Tibial nerve (tissue), 4 donors: ENCODE measurements at regions not wholly inside any gene's neighbourhood (a gene's known extent, or its start where the extent isn't known, plus 50 kb on each side); places are given as distances from the start of the nearest gene placed in this dataset.

Experiments
- DNase-seq, 2 donors: peaks; one replicate each; pipeline ENCODE4 v3.0.0-alpha.2; 2019; ENCODE audit warnings: low spot score in 2 of 2
- H3K27ac ChIP-seq, 4 donors: fragments of 200-600 bp; sonication (generic) in 3 of 4; one replicate each; pipeline ENCODE4 v1.5.1; 2017 to 2019; ENCODE audit warnings: mild to moderate bottlenecking in 1 of 4
- H3K27me3 ChIP-seq, 2 donors: fragments of 200-600 bp; sonication (generic) in 1 of 2; one replicate each; pipeline versions ENCODE4 v1.5.1 to v1.6.0; 2017 to 2019
- H3K36me3 ChIP-seq, 3 donors: fragments of 200-600 bp; sonication (generic); one replicate each; pipeline ENCODE4 v1.5.1; 2018 to 2019
- H3K4me1 ChIP-seq, 4 donors: fragments of 200-600 bp; sonication (generic) in 3 of 4; one replicate each; pipeline ENCODE4 v1.5.1; 2017 to 2019
- H3K4me3 ChIP-seq, 4 donors: fragments of 200-600 bp; sonication (generic) in 3 of 4; one replicate each; pipeline ENCODE4 v1.5.1; 2017 to 2019; ENCODE audit warnings: mild to moderate bottlenecking in 1 of 4, moderate library complexity in 1 of 4
- H3K9me3 ChIP-seq, 4 donors: fragments of 200-600 bp; sonication (generic) in 3 of 4; one replicate each; pipeline ENCODE4 v1.5.1; 2017 to 2019
- EP300 ChIP-seq, 2 donors: sonication (generic); formaldehyde crosslinking; IDR thresholded peaks; one replicate each; pipeline ENCODE4 v1.6.1; 2017; ENCODE audit warnings: antibody characterized with exemption in 2 of 2, mild to moderate bottlenecking in 1 of 2
- POLR2A ChIP-seq, 2 donors: fragments of 450-650 bp; IDR thresholded peaks; one replicate each; pipeline ENCODE4 v1.6.1; 2017; ENCODE audit warnings: antibody characterized with exemption in 2 of 2, mild to moderate bottlenecking in 2 of 2, moderate library complexity in 2 of 2
- WGBS, 2 donors: methylation state at CpG; one replicate each; pipeline ENCODE4 v1.1.5; 2018; 5-methylcytosine and 5-hydroxymethylcytosine counted together
- TF ChIP-seq, protein P1 (sequence below), 5 experiments: fragments of 200-600 bp in 3 of 5; fragments of 450-650 bp in 2 of 5; sonication (generic) in 3 of 5; IDR thresholded peaks; one replicate each; pipeline ENCODE4 v1.5.1; 2016 to 2019; ENCODE audit warnings: antibody characterized with exemption in 5 of 5, mild to moderate bottlenecking in 3 of 5, moderate library complexity in 2 of 5

DNA sequence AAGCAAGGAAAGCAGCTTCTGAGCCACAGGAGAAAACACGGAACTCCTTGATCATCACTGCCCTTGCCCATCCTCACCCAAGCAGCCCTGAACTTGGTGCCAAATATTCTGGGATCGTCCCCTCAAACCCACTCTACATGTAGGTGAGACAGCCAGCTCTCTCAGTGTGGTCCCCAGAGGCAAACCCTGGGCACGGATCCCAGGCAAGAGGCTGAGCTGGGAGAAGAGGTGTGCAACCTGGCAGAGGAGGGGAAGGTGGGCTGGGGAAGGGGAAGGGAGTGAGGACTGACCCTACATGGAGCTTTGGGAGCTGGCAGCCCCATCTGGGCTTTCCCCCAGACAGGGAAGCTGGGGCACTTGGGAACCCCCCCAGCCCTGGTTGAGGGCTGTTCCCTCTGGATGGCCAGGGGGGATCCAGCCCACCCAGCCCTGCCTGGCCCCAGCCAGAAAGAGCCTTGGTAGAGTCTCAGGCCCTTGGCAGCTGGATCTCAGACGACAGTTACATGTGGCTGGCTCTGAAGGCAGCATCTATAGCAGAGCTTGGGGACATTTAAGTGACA lies 186.2 kb upstream of the CST7 start:
- DNase-seq: no peak
- H3K4me3 ChIP-seq: no peak overlapping the region
- H3K27ac ChIP-seq: no peak overlapping the region
- WGBS, 2 donors: 70 to 97% methylated on average over 3 to 4 of the region's 4 CpGs
- H3K36me3 ChIP-seq: no peaks in the 10 kb centered on the region
- no peak for TF ChIP-seq POLR2A (IDR thresholded peaks at IDR 0.05)
- H3K4me1 ChIP-seq: no peaks in the 10 kb centered on the region
- no peaks in the 10 kb centered on the region for H3K27me3 ChIP-seq
- peaks cover 0 to 17% (median 2%) of the 10 kb centered on the region in 4 donors for H3K9me3 ChIP-seq

DNA sequence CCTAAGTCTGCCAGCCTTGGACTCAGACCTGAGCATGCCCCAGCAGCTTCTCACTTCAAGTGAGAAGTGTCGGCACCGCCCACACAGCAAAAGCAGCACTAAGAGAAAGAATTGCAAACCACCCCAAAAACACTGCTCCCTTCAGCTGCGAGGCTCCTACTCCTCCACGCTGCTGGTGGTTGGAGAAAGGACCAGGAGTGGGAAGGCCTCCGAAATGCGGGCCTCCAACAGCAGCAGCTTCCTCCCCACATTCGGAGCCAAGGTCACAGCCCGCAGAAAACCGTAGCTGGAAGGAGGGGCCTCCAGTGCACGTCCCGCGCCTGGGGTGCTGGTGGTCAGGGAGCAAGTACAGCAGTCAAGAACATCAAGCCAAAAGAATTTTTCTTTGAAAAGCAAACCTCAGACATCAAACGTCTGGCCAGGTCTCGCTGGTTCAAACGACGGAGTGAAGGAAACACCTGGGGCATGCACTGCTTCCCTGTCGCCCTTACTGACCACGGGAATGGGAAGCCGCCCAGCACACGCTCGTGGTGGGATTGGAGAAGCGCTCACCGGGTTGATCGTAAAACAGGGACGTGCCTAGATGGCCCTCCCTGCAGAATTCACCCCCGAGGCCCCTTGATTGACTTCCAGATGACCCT lies 185.6 kb upstream of the CST7 start:
- Histone ChIP-seq H3K9me3 (peaks cover 0 to 17% (median 2%) of the 10 kb centered on the region in 4 donors), H3K4me1 (no peaks in the 10 kb centered on the region), H3K36me3 (no peaks in the 10 kb centered on the region), H3K4me3 (no peak overlapping the region), H3K27me3 (no peaks in the 10 kb centered on the region), H3K27ac (no peak overlapping the region)
- TF ChIP-seq POLR2A (IDR thresholded peaks at IDR 0.05): no peak
- TF ChIP-seq, protein P1, sequence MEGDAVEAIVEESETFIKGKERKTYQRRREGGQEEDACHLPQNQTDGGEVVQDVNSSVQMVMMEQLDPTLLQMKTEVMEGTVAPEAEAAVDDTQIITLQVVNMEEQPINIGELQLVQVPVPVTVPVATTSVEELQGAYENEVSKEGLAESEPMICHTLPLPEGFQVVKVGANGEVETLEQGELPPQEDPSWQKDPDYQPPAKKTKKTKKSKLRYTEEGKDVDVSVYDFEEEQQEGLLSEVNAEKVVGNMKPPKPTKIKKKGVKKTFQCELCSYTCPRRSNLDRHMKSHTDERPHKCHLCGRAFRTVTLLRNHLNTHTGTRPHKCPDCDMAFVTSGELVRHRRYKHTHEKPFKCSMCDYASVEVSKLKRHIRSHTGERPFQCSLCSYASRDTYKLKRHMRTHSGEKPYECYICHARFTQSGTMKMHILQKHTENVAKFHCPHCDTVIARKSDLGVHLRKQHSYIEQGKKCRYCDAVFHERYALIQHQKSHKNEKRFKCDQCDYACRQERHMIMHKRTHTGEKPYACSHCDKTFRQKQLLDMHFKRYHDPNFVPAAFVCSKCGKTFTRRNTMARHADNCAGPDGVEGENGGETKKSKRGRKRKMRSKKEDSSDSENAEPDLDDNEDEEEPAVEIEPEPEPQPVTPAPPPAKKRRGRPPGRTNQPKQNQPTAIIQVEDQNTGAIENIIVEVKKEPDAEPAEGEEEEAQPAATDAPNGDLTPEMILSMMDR (IDR thresholded peaks at IDR 0.05): no peak
- no peak for TF ChIP-seq EP300 (IDR thresholded peaks at IDR 0.05)
- WGBS, 2 donors: 48 to 62% methylated on average over 23 to 26 of the region's 26 CpGs
- DNase-seq: no peak

DNA sequence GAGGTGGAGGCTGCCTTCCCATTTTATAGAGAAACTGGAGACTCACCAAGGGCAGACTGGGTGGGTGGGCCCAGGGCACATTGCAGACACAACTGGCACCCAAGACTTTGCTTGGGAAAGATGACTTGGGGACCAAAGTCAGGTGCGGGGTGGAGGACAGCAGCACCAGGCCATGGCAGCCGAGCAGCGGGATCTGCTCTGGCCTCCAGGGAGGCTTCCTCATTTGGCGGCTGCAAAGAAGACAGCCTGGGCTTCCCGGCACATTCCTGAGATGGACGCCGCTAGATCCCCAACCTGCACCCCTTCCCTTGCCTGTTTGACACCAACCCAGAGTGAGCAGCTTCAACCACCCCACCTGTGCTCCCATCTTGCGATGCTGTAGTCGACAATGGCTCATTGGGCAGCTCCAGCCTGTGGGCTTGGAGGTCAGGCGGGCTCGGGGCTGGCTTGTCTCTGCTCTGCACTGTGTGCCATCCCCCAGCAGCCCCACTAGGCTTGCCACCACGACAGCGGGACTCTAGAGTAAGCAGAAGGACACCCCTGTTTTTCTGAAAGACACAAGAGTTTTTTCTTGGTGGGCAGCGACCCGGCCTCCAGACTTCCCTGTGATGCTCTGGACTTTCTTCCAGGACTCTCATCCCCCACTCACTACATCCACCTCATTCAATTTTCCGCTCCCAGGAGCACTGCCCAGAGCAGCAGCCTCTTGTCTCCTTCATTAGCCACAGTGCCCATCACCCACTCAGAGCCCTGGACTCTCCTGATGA lies 184.9 kb upstream of the CST7 start:
- H3K27ac ChIP-seq: no peak overlapping the region
- peaks cover 0 to 17% (median 2%) of the 10 kb centered on the region in 4 donors for H3K9me3 ChIP-seq
- DNase-seq: no peak
- WGBS, 2 donors: 94 to 95% methylated on average over 12 to 16 of the region's 16 CpGs
- H3K27me3 ChIP-seq: no peaks in the 10 kb centered on the region
- no peaks in the 10 kb centered on the region for H3K36me3 ChIP-seq
- TF ChIP-seq, protein P1 (IDR thresholded peaks at IDR 0.05): no peak
- no peak for TF ChIP-seq POLR2A (IDR thresholded peaks at IDR 0.05)
- TF ChIP-seq EP300 (IDR thresholded peaks at IDR 0.05): no peak
- H3K4me3 ChIP-seq: no peak overlapping the region
- no peaks in the 10 kb centered on the region for H3K4me1 ChIP-seq

DNA sequence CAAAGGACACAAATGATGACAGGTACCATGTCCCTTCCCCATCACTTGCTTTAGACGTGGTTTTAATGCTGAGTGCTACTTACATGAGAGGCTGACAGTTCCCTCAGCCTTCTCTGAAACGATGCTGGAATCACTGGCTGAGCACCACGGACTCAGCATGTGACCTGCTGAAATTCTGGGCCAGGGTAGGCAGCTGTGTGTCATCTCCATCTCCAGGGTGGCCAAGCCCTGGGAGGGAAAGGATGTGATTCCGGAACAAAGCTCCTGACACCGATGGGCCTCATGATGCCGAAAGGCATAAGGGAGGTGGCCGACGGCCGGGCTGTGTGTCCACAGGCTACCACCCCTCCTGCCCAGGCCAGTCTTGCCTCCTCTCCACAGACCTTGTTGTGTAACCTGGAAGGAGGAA lies 184.3 kb upstream of the CST7 start:
- no peaks in the 10 kb centered on the region for H3K36me3 ChIP-seq
- H3K4me1 ChIP-seq: no peaks in the 10 kb centered on the region
- DNase-seq: no peak
- peaks cover 0 to 17% (median 2%) of the 10 kb centered on the region in 4 donors for H3K9me3 ChIP-seq
- TF ChIP-seq, protein P1 (IDR thresholded peaks at IDR 0.05): no peak
- TF ChIP-seq EP300 (IDR thresholded peaks at IDR 0.05) (no peak), POLR2A (IDR thresholded peaks at IDR 0.05) (no peak)
- H3K27me3 ChIP-seq: no peaks in the 10 kb centered on the region
- WGBS, 2 donors: 84 to 88% methylated on average over 9 of the region's 9 CpGs
- no peak overlapping the region for H3K4me3 ChIP-seq
- H3K27ac ChIP-seq: no peak overlapping the region

DNA sequence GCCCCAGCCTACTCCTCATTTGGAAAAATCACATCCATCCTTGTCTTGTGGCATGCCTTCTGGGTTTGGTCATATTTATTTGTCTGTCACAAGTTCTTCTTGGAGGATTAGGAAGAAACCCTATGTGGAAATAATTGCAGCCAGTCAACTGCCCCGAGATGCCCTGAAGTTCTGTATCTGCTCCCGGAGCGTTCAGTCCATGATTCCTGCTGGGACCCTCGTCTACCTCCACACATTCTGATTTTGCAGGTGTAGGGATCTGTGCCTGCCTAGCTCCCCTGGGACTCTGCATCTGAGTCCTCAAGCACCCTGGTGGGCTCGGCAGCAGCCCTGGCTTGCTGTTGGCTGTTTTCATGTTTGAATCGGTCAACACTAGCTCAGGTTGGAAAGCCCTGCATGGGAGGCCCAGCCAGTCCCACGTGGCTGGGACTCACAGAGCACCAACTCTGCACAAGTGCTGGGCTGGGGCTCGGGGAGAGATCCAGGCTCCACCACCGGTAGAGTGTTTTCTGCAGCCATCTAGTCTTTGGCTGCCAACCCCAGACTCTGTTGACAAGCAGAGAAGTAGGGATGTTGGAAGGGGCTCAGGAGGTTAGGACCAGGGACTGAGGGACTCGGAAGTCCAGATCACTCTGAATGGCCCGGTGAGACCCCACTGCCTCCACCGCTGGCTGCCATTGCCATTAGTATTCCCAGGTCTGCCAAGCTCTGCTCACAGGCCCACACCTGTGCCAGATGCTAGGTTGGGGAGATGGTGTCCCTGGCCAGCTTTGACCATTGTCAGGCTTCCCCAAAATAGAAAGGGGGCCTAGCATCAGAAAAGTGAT lies 183.5 kb upstream of the CST7 start:
- no peaks in the 10 kb centered on the region for H3K36me3 ChIP-seq
- DNase-seq: no peak
- H3K4me3 ChIP-seq: no peak overlapping the region
- H3K27ac ChIP-seq: no peak overlapping the region
- H3K9me3 ChIP-seq: peaks cover 0 to 15% (median 2%) of the 10 kb centered on the region in 4 donors
- TF ChIP-seq, protein P1 (IDR thresholded peaks at IDR 0.05): no peak
- no peak for TF ChIP-seq EP300 (IDR thresholded peaks at IDR 0.05)
- no peak for TF ChIP-seq POLR2A (IDR thresholded peaks at IDR 0.05)
- H3K27me3 ChIP-seq: no peaks in the 10 kb centered on the region
- 78 to 89% methylated on average over 12 of the region's 12 CpGs for WGBS, 2 donors
- no peaks in the 10 kb centered on the region for H3K4me1 ChIP-seq
